Pulmonary artery endothelial cell (primary cell): ENCODE measurements at regions not wholly inside any gene's neighbourhood (a gene's known extent, or its start where the extent isn't known, plus 50 kb on each side); places are given as distances from the start of the nearest gene placed in this dataset.
"Not testable (repeated sequence)": the region's sequence is repeated elsewhere in the genome, so short reads cannot be mapped to it uniquely, and the experiment has no call there.

Source experiments
- DNase-seq: peaks from one replicate; pipeline ENCODE4 v3.0.0-alpha.2; 2011; ENCODE audit warnings: low read depth, low spot score

- no peak for DNase-seq
These were observed 219.8 kb upstream of the STXBP5 start for GRCh38 chr6:146984251-146984924.

- DNase-seq, result no peak
These were observed 219.1 kb upstream of the STXBP5 start for GRCh38 chr6:146985111-146985510.

DNA sequence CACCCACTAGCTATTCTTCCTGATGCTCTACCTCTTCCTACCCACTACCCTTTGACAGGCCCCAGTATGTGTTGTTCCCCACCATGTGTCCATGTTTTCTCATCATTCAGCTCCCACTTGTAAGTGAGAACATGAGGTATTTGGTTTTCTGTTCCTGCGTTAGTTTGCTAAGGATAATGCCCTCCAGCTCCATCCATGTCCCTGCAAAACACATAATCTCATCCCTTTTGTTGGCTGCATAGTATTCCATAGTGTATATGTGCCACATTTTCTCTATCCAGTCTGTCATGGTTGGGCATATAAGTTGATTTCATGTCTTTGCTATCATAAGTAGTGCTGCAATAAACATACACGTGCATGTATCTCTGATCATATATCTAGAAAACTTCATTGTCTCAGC lies 218.3 kb upstream of the STXBP5 start:
- no peak for DNase-seq

DNA sequence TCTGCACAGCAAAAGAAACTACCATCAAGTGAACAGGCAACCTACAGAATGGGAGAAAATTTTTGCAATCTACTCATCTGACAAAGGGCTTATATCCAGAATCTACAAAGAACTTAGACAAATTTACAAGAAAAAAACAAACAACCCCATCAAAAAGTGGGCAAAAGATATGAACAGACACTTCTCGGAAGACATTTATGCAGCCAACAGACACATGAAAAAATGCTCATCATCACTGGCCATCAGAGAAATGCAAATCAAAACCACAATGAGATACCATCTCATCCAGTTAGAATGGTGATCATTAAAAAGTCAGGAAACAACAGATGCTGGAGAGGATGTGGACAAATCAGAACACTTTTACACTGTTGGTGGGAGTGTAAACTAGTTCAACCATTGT lies 216.3 kb upstream of the STXBP5 start:
- DNase-seq, result not testable (repeated sequence)

GRCh38 chr6:146989860-146990259 lies 214.4 kb upstream of the STXBP5 start:
- no peak for DNase-seq

DNA sequence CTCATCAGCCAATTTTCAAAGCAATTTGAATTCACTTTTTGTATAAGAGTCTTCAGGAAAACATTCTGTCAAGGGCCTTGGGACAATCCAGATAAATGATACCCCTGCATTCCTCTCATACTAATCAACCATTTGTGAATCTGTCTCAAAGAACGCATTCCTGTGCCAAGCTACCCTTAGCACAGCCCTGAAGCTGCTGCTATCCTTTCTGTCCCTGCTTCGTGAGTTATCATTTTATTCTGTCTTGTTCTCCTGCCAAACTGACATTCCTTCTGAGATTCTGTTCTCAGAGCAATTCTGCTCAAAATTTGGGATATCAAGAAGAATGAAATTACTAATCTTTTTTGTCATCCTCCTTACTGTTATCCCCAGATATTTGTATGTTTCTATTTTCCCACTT lies 213.9 kb upstream of the STXBP5 start:
- DNase-seq, result no peak

- peak; percentile 7 for DNase-seq
These were observed 213.1 kb upstream of the STXBP5 start for GRCh38 chr6:146990821-146991798.

DNA sequence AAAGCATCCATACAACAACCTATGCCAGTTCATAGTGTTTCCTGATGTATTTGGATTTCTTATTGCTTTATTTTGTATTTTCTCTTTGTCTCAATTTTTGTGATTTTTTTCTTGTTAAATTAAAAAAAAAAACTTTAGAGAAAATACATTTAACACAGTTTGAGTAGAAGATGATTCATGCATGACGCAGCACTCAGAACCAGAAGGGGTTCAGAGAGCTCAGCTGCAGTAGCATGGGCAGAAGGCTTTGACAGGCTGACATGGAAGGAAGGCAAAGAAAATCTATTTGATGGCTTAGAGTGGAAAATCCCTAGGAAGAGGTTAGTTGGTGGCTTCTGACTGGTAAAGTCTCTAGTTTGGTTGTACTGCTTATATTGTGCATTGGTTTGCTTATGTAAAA lies 207.2 kb upstream of the STXBP5 start:
- DNase-seq, result no peak

DNA sequence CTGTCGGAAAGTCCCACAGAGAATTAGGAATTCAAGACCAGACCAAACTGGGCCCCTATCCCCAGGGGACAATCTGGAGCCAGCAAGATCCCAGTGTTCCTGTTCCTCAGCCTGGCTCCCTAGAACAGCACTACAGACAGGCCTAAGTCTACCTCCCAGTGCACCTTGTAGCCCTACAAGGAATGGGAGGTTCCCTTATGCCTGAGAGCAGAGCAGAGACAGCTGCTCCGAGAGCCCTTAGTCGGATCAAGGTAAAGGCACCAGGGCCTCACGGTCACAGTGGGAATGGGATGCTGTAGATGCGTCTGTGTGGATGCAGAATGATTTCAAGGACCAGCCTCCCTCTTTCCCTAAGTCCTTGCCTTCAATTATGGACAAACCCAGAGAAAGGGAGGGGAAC lies 204.5 kb upstream of the STXBP5 start:
- no peak for DNase-seq

GRCh38 chr6:147000545-147001488 lies 203.4 kb upstream of the STXBP5 start:
- no peak for DNase-seq

GRCh38 chr6:147001621-147002020 lies 202.6 kb upstream of the STXBP5 start:
- DNase-seq, result no peak

DNA sequence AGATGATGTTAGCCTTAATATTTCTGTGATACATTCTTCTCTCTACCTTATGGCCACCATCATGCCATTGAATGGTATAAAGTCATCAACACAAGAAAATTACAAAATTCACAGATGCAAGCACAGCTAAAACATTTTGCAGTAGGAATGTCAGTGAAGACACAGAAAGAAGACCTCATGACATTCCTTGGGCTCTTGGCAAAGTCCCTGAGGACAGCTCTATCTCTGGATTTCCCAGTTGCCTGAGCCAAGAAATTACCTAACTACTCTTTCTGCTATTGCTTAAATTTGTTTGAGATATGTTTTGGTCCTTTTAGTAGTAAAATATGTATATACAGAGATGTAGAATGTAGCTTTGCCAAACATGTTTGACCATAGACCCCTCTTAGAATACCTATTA lies 201.0 kb upstream of the STXBP5 start:
- DNase-seq, result no peak

DNA sequence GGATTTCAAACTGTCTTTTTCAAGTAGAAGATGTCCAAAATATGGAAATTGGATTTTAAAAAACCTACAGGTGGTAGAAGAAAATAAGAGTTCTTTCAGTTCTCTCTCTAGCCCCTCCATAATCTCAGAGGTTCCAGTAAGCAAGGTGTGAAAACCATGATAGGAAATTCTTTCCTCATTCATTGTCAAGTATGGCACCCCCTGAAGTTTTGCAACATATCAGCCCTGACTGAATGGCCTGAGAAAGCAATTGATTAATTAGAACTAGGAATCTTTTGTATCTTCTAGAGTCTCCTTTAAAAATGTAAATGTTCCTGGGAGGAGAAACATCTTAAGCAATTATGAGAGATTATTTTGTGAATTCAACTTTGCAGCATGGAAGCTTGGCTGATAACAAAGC lies 198.7 kb upstream of the STXBP5 start:
- no peak for DNase-seq

DNA sequence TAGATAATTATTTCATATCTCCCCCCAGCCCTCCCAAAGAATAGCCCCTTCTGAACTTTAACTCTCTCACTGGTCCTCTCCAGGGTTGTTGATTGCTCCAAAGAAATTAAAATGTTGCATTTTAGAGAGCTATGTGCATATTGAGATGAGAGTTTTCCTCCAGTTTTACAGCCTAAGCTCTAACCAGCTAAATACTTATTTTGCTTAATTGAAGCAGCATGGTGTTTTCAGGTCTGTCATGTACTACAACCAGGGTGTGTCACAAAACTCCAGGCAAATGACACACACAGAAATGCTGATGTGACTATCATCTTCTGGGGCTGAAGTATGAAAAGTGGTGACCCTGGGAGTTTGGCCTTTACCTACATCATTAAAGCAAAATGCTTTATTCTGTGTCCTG lies 196.8 kb upstream of the STXBP5 start:
- DNase-seq, result no peak

GRCh38 chr6:147009358-147009757 lies 194.9 kb upstream of the STXBP5 start:
- no peak for DNase-seq

DNA sequence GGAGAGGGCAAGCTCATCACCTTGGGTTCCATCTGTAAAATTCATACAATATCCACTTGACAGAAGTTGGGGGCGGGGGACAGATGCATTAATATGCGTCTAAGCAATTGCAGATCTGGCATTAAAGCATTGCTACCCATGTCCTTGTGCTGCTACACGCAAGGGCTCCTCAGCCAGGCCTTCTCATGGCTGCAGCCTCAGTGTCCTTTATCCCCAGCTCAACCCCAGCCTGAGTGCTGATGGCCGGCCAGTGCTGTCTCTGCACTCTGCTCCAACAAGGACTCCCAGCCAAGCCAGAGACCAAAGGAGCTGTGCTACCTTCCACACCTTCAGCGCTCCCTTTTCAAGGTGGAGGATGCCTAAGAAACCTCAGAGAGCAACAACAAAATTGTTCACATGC lies 188.5 kb upstream of the STXBP5 start:
- DNase-seq, result no peak

DNA sequence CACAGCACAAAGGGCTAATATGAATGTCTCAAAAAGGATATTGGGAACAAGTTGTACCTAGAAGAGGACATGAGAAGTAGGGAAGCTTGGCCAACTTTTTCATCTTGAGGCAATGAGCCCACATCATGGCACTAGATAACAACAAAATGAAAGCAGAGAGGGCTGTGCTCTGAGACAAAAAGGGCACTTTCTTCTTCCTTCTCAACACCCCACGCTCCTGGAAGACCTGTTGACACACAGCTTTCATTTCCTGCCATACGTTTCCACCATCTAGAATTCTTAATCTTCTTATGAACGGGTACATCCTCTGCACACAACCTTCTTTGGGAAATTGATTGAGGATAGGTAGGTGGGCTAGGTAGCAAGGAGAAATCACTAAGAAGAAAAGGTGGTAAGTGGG lies 187.8 kb upstream of the STXBP5 start:
- no peak for DNase-seq

- DNase-seq, result no peak
These were observed 187.1 kb upstream of the STXBP5 start for GRCh38 chr6:147017153-147017552.

DNA sequence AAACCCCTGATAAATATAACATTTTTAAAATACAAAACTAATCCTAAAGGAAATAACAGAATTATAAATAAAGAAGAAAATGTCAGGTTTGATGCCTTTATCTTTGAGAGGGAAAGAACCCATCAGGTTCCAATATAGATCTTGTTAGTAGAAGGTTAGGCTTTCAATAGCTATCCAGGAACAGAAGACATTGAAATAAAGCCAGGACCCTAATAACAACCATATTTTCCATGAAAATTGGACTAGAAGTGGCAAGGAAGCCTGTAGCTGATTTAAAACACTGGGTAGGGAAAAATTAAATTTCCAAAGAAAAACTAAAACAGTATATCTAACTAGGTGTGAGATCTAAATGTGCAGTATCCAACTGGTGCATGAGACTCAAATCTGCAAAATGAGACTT lies 185.2 kb upstream of the STXBP5 start:
- no peak for DNase-seq

DNA sequence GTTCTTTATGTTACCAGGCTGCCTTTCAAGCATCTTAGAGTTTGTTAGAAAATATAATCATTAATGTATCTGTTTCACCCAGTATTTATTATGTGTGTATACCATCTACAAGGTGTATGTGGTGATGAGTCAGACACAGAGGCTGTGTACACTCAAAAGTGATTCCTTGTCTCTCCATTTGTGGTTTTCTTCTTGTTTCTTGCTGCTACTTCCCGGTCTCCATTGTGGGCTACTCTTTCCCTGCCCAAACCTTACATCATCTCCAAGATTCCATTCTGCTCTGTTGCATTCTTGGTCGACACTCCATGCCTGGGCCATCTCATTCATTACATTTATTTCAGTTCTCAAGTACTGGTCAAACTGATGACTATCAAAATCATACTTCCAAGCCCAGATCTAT lies 182.2 kb upstream of the STXBP5 start:
- DNase-seq, result no peak

DNA sequence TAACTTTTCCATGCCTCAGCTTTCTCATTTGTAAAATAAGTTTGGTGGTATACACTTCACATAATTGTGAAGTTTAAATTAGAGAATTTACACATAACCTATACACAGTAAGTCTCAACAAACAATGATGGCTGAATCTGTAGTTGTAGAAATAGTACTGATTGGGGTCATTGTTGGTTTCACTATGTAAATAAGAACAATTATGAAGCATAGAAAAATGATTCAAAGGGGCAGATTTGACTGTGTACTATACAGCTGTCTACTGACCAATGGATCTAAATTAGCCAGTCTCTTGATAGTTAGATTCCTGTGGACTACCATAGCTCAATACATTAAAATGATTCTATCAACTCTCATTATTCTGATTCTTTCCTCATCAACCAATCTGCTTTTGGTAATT lies 181.1 kb upstream of the STXBP5 start:
- DNase-seq, result no peak

- no peak for DNase-seq
These were observed 180.6 kb upstream of the STXBP5 start for GRCh38 chr6:147023581-147023980.
